ENCODE measurements at regions not wholly inside any gene's neighbourhood (a gene's known extent, or its start where the extent isn't known, plus 50 kb on each side); places are given as distances from the start of the nearest gene placed in this dataset.

DNA sequence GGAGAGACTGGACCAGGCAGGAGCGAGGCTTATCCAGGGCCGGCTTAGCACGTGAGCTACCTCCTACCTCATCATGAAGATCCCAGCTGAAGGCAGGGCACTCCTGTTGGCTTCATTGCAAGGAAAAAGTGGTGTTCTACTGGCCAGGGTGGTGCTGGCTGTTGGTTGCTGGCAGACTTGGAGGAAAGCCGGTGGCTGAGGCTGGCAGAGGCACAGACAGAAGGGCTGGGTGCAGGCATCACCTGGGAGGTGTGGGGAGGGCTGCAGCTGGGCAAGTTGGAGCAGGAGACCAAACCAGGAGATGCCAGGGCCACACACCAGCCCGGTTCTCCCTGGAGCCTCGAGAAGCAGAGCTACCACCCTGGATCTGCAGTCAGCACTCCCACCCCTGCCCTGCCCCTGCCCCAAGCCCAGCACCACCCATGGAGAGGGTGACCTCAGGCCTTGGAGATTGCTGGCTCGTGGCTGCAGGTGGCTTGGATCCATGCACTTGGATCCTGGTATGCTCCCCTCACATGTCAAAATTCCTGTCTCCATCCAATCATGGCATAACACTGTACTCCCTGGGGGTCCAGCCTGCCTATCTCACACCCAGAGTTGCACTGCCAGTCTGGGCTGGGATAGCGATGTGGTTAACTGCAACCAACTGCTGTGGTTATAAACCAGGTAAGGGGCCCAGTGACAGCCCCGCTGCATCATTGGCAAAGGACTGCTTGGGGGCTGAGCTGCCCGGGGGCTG is 49.7 kb downstream of the GLI2 start:
- H3K9me3 ChIP-seq (ENCODE audit: control insufficient read depth, low read length): no peaks in the 10 kb centered on the region

DNA sequence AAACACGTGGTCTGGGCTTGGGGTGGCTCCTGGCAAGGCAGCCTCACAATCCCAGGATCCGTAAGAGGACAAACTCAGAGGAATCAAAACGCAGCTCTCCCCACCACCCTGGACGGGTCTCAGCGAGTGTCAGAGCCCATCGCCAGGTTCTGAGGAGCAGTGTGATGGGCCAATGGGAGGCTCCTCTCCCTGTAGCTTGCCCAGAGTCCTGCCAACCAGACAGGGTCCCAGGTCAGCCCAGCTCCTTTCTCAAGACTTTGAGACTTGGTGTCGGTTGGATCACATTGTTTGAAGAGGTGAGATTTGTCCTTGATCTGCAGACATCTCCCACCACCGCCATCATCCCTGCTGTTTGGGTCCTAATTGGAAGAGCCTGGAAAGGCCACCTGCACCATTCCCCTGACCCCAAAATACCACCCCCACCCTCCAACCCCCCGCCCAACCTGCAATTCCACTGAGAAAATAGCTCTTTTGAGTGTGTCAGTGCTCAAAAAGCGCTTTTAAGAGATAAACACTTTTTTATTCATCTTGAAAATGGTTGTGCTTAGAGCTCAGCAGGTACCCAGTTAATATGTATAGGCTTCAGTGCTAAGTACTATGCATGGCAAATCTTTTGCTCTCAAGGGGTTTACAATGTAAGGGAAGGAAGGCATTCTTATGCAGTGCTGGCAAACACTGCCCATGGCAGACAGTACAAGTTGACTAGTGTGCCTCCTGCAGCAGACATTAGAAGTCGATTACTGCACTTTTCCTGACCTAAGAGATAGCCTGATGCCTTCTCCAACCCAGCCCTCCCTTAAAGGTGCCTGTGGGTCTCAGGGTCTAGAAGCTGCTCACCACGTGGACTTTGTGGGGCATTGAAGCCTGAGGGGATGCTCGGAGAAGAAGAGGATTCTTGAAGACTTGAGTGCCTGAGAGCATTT is 50.6 kb downstream of the GLI2 start:
- Histone ChIP-seq H3K79me2 (no peaks in the 10 kb centered on the region), H3K4me3 (ENCODE audit: low read depth, low read length) (no peak overlapping the region), H3K36me3 (ENCODE audit: control insufficient read depth, insufficient read depth, low read length) (no peaks in the 10 kb centered on the region), H3K9ac (no peak overlapping the region), H3K4me1 (no peaks in the 10 kb centered on the region), H3K27ac (no peak overlapping the region), H3K27me3 (ENCODE audit: control insufficient read depth, insufficient read depth, low read length) (no peaks in the 10 kb centered on the region), H3K9me3 (ENCODE audit: control insufficient read depth, low read length) (no peaks in the 10 kb centered on the region), H2AFZ (no peak overlapping the region), H3K4me2 (ENCODE audit: low read length) (no peak overlapping the region)
- TF ChIP-seq, protein P1, sequence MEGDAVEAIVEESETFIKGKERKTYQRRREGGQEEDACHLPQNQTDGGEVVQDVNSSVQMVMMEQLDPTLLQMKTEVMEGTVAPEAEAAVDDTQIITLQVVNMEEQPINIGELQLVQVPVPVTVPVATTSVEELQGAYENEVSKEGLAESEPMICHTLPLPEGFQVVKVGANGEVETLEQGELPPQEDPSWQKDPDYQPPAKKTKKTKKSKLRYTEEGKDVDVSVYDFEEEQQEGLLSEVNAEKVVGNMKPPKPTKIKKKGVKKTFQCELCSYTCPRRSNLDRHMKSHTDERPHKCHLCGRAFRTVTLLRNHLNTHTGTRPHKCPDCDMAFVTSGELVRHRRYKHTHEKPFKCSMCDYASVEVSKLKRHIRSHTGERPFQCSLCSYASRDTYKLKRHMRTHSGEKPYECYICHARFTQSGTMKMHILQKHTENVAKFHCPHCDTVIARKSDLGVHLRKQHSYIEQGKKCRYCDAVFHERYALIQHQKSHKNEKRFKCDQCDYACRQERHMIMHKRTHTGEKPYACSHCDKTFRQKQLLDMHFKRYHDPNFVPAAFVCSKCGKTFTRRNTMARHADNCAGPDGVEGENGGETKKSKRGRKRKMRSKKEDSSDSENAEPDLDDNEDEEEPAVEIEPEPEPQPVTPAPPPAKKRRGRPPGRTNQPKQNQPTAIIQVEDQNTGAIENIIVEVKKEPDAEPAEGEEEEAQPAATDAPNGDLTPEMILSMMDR (IDR thresholded peaks at IDR 0.05): no peak

More for the DNA sequence above, 49.7 kb downstream of the GLI2 start:
- Histone ChIP-seq H3K4me1 (no peaks in the 10 kb centered on the region), H3K9ac (no peak overlapping the region), H3K36me3 (ENCODE audit: control insufficient read depth, insufficient read depth, low read length) (no peaks in the 10 kb centered on the region), H3K79me2 (no peaks in the 10 kb centered on the region), H3K4me3 (ENCODE audit: low read depth, low read length) (no peak overlapping the region), H2AFZ (no peak overlapping the region), H3K27me3 (ENCODE audit: control insufficient read depth, insufficient read depth, low read length) (no peaks in the 10 kb centered on the region), H3K4me2 (ENCODE audit: low read length) (no peak overlapping the region), H3K27ac (no peak overlapping the region)
- TF ChIP-seq, protein P1 (IDR thresholded peaks at IDR 0.05): no peak

- Histone ChIP-seq H3K79me2 (no peaks in the 10 kb centered on the region), H3K9me3 (ENCODE audit: control insufficient read depth, low read length) (no peaks in the 10 kb centered on the region), H3K36me3 (ENCODE audit: control insufficient read depth, insufficient read depth, low read length) (no peaks in the 10 kb centered on the region), H3K4me2 (ENCODE audit: low read length) (no peak overlapping the region), H3K27me3 (ENCODE audit: control insufficient read depth, insufficient read depth, low read length) (no peaks in the 10 kb centered on the region), H3K4me1 (no peaks in the 10 kb centered on the region), H3K9ac (no peak overlapping the region), H3K4me3 (ENCODE audit: low read depth, low read length) (no peak overlapping the region), H3K27ac (no peak overlapping the region), H2AFZ (no peak overlapping the region)
- TF ChIP-seq, protein P1 (IDR thresholded peaks at IDR 0.05): no peak
These were observed 51.6 kb downstream of the GLI2 start for GRCh38 chr2:120787111-120787821.

- no peaks in the 10 kb centered on the region for H3K79me2 ChIP-seq
- H3K27me3 ChIP-seq (ENCODE audit: control insufficient read depth, insufficient read depth, low read length): no peaks in the 10 kb centered on the region
- no peak overlapping the region for H3K27ac ChIP-seq
- H3K9me3 ChIP-seq (ENCODE audit: control insufficient read depth, low read length): no peaks in the 10 kb centered on the region
- H3K36me3 ChIP-seq (ENCODE audit: control insufficient read depth, insufficient read depth, low read length): no peaks in the 10 kb centered on the region
- no peak overlapping the region for H2AFZ ChIP-seq
- H3K4me2 ChIP-seq (ENCODE audit: low read length): no peak overlapping the region
- H3K4me3 ChIP-seq (ENCODE audit: low read depth, low read length): no peak overlapping the region
- H3K9ac ChIP-seq: no peak overlapping the region
- TF ChIP-seq, protein P1 (IDR thresholded peaks at IDR 0.05): no peak
- no peaks in the 10 kb centered on the region for H3K4me1 ChIP-seq
These were observed 52.4 kb downstream of the GLI2 start for GRCh38 chr2:120787822-120788700.

Measured in parathyroid adenoma (tissue), 2 donors.